Body of pancreas (tissue), 4 donors: ENCODE measurements at regions not wholly inside any gene's neighbourhood (a gene's known extent, or its start where the extent isn't known, plus 50 kb on each side); places are given as distances from the start of the nearest gene placed in this dataset.

ENCODE experiments used
- ATAC-seq: fragments of 150-250 bp; one replicate; pipeline ENCODE4 v1.9.1; 2016
- DNase-seq, 4 donors: peaks; one replicate each; pipeline ENCODE4 v3.0.0-alpha.2; 2019
- H3K27ac ChIP-seq, 4 donors: fragments of 200-600 bp; sonication (generic); 1 replicate in 3 of 4; 2 replicates in 1 of 4; pipeline versions ENCODE4 v1.5.1 to v1.6.1; 2016 to 2019; ENCODE audit warnings: mild to moderate bottlenecking in 1 of 4, mixed read lengths in 1 of 4, moderate library complexity in 1 of 4
- H3K27me3 ChIP-seq, 2 donors: fragments of 200-600 bp; sonication (generic); one replicate each; pipeline ENCODE4 v1.6.0; 2016; ENCODE audit warnings: mild to moderate bottlenecking in 1 of 2
- H3K36me3 ChIP-seq, 2 donors: fragments of 200-600 bp; sonication (generic); replicated peaks in 1 of 2; 2 replicates each; pipeline ENCODE4 v1.5.1; 2016; ENCODE audit warnings: low read depth in 2 of 2; ENCODE audit not compliant: insufficient read depth in 1 of 2
- H3K4me1 ChIP-seq: fragments of 200-600 bp; sonication (generic); one replicate; pipeline ENCODE4 v1.6.0; 2016
- H3K4me3 ChIP-seq, 2 donors: fragments of 200-600 bp; sonication (generic); 1 replicate in 1 of 2; 2 replicates in 1 of 2; pipeline ENCODE4 v1.5.1; 2016 to 2019
- H3K9me3 ChIP-seq, 3 donors: fragments of 200-600 bp; sonication (generic); 1 replicate in 2 of 3; 2 replicates in 1 of 3; pipeline ENCODE4 v1.5.1; 2016
- POLR2A ChIP-seq, 3 donors: fragments of 450-650 bp; IDR thresholded peaks; one replicate each; pipeline ENCODE4 v1.6.1; 2016; ENCODE audit warnings: antibody characterized with exemption in 3 of 3, mild to moderate bottlenecking in 2 of 3
- WGBS, 2 donors: methylation state at CpG; one replicate each; pipeline ENCODE4 v1.1.5; 2017; 5-methylcytosine and 5-hydroxymethylcytosine counted together
- intact Hi-C: fragments of 100-400 bp; cut with DNase I; formaldehyde crosslinking; loops from one replicate; pipeline ENCODE4 v1.15.1; 2023
- TF ChIP-seq, protein P1 (sequence below), 7 experiments: fragments of 450-650 bp in 4 of 7; fragments of 200-600 bp in 3 of 7; sonication (generic) in 3 of 7; IDR thresholded peaks; one replicate each; pipeline ENCODE4 v1.5.1; 2016 to 2019; ENCODE audit warnings: antibody characterized with exemption in 7 of 7

DNA sequence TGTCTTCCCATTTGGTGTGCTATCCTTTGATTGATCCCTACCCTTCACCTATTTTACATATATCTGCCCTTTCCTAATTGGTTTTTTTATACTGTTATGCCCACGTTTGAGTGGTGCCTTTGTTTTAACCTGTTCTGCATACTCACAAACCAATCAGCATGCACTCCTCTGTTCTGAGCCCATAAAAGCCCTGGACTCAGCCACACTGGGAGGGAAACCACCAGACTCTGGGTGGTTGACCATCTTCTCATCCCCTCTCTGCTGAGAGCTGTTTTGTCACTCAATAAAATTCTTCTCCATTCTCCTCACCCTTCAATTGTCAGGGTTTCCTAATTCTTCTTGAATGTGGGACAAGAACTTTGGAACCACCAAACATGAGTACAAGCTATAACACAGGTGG, 989.8 kb downstream of the ADGRL2 start:
- DNase-seq (no peak), ATAC-seq (no peak)
- TF ChIP-seq, protein P1, sequence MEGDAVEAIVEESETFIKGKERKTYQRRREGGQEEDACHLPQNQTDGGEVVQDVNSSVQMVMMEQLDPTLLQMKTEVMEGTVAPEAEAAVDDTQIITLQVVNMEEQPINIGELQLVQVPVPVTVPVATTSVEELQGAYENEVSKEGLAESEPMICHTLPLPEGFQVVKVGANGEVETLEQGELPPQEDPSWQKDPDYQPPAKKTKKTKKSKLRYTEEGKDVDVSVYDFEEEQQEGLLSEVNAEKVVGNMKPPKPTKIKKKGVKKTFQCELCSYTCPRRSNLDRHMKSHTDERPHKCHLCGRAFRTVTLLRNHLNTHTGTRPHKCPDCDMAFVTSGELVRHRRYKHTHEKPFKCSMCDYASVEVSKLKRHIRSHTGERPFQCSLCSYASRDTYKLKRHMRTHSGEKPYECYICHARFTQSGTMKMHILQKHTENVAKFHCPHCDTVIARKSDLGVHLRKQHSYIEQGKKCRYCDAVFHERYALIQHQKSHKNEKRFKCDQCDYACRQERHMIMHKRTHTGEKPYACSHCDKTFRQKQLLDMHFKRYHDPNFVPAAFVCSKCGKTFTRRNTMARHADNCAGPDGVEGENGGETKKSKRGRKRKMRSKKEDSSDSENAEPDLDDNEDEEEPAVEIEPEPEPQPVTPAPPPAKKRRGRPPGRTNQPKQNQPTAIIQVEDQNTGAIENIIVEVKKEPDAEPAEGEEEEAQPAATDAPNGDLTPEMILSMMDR (IDR thresholded peaks at IDR 0.05) = no peak
- no peak for TF ChIP-seq POLR2A (IDR thresholded peaks at IDR 0.05)
- no peak overlapping the region for H3K4me3 ChIP-seq
- H3K4me1 ChIP-seq = no peaks in the 10 kb centered on the region
- intact Hi-C loops = no loop called here
- 23 to 40% methylated on average over 1 of the region's 1 CpG for WGBS, 2 donors
- peaks cover 0 to 9% (median 0%) of the 10 kb centered on the region in 3 donors for H3K9me3 ChIP-seq
- no peak overlapping the region for H3K27ac ChIP-seq
- no peaks in the 10 kb centered on the region for H3K36me3 ChIP-seq
- H3K27me3 ChIP-seq = no peaks in the 10 kb centered on the region

DNA sequence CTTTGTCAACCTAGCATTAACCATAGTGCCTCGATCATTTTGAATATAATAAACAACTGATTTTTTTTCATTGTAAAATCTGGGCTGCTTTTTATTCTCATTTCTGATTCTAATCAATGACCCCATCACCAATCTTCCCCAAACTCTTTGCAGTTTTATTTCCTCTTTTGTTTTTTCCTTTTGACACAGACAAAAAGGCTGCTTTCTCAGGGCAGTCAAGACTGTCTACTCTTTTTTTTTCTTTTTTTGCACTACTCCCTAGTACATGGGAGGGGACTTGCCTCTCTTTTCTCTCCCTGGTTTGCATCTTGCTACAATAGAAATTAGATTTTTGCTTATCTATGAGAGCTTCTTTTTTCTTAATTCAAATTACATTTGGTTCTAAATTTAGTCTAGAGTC, 987.9 kb downstream of the ADGRL2 start:
- 88 to 91% methylated on average over 1 of the region's 1 CpG for WGBS, 2 donors
- Histone ChIP-seq H3K9me3 (peaks cover 0 to 9% (median 0%) of the 10 kb centered on the region in 3 donors), H3K4me1 (no peaks in the 10 kb centered on the region), H3K27me3 (no peaks in the 10 kb centered on the region), H3K36me3 (no peaks in the 10 kb centered on the region), H3K4me3 (no peak overlapping the region), H3K27ac (no peak overlapping the region)
- DNase-seq (no peak), ATAC-seq (no peak)
- TF ChIP-seq, protein P1 (IDR thresholded peaks at IDR 0.05) = no peak
- no peak for TF ChIP-seq POLR2A (IDR thresholded peaks at IDR 0.05)
- intact Hi-C loops = no loop called here

DNA sequence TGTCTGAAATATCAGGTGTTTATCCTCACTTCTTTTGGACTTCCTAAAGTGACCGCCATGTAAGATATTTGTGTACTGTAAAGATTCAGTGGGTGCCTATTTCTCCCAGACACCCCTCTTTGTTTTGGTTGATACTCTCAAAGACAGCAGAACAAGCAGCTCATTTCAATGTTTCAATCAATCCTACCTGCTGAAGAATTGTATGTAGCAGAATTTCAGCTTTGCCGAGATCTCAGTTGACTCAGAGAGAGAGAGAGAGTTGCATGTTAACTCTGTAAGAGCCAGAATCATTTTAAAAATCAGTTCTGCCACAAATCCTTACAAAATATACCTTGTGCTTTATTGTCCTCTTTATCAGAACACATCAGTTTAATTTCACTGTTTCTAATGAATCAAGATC, 987.3 kb downstream of the ADGRL2 start:
- intact Hi-C loops = no loop called here
- ATAC-seq = no peak

DNA sequence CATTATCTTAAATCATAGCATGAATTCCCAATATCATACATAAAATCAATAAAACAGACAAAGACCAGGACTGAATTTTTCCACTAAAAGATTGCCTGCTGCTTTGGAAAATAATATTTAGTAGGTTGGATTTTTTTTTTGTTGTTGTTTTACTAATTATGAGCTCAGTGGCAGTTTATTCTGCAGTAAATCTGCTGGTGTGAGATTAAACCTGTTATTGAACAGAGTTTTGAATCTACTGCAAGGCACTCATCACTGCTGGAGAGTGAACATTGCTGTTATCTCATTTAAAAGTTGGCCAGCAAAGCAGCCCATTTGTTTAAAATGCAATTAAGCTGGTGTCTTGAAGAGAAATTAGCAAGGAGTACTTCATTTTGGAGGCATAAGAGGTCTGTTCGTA, 986.1 kb downstream of the ADGRL2 start:
- H3K4me1 ChIP-seq = no peaks in the 10 kb centered on the region
- no peaks in the 10 kb centered on the region for H3K36me3 ChIP-seq
- H3K4me3 ChIP-seq = no peak overlapping the region
- ATAC-seq = no peak
- peaks cover 0 to 9% (median 0%) of the 10 kb centered on the region in 3 donors for H3K9me3 ChIP-seq
- no peak for DNase-seq
- TF ChIP-seq, protein P1 (IDR thresholded peaks at IDR 0.05) = no peak
- no peak for TF ChIP-seq POLR2A (IDR thresholded peaks at IDR 0.05)
- intact Hi-C loops = no loop called here
- H3K27me3 ChIP-seq = no peaks in the 10 kb centered on the region
- WGBS, 2 donors = 77 to 100% methylated on average over 1 of the region's 1 CpG
- no peak overlapping the region for H3K27ac ChIP-seq

More for the DNA sequence above, 987.3 kb downstream of the ADGRL2 start:
- Histone ChIP-seq H3K27me3 (no peaks in the 10 kb centered on the region), H3K4me1 (no peaks in the 10 kb centered on the region), H3K36me3 (no peaks in the 10 kb centered on the region), H3K9me3 (peaks cover 0 to 9% (median 0%) of the 10 kb centered on the region in 3 donors), H3K4me3 (no peak overlapping the region), H3K27ac (no peak overlapping the region)
- TF ChIP-seq POLR2A (IDR thresholded peaks at IDR 0.05) = no peak
- TF ChIP-seq, protein P1 (IDR thresholded peaks at IDR 0.05) = no peak
- DNase-seq = no peak
- 50 to 52% methylated on average over 2 of the region's 2 CpGs for WGBS, 2 donors

GRCh38 chr1:82785268-82785790, 984.6 kb downstream of the ADGRL2 start:
- no peak for TF ChIP-seq POLR2A (IDR thresholded peaks at IDR 0.05)
- TF ChIP-seq, protein P1 (IDR thresholded peaks at IDR 0.05) = no peak
- H3K9me3 ChIP-seq = peaks cover 0 to 3% (median 0%) of the 10 kb centered on the region in 3 donors
- no peaks in the 10 kb centered on the region for H3K4me1 ChIP-seq
- no peak overlapping the region for H3K27ac ChIP-seq
- ATAC-seq (peak; percentile 35), DNase-seq (no peak)
- WGBS, 2 donors = 78 to 81% methylated on average over 1 of the region's 1 CpG
- no peaks in the 10 kb centered on the region for H3K27me3 ChIP-seq
- H3K4me3 ChIP-seq = no peak overlapping the region
- H3K36me3 ChIP-seq = no peaks in the 10 kb centered on the region
- intact Hi-C loops = no loop called here
